ENCODE measurements at regions not wholly inside any gene's neighbourhood (a gene's known extent, or its start where the extent isn't known, plus 50 kb on each side); places are given as distances from the start of the nearest gene placed in this dataset.
A peak's percentile ranks its signal among the peaks of the same experiment; 100 is the strongest.

GRCh38 chr6:158920311-158920905 is 79.6 kb downstream of the RSPH3 start:
- no peak for DNase-seq (ENCODE audit: low read depth)
- in situ Hi-C loops (cut with HindIII; ENCODE audit: low pct_unique_long_range_greater_than_20kb, low sequenced_read_pairs): no loop called here

GRCh38 chr6:158919865-158920264 is 80.1 kb downstream of the RSPH3 start:
- DNase-seq (ENCODE audit: low read depth): no peak
- in situ Hi-C loops (cut with HindIII; ENCODE audit: low pct_unique_long_range_greater_than_20kb, low sequenced_read_pairs): no loop called here

GRCh38 chr6:158916617-158917016 is 83.4 kb downstream of the RSPH3 start:
- in situ Hi-C loops (cut with HindIII; ENCODE audit: low pct_unique_long_range_greater_than_20kb, low sequenced_read_pairs): no loop called here

DNA sequence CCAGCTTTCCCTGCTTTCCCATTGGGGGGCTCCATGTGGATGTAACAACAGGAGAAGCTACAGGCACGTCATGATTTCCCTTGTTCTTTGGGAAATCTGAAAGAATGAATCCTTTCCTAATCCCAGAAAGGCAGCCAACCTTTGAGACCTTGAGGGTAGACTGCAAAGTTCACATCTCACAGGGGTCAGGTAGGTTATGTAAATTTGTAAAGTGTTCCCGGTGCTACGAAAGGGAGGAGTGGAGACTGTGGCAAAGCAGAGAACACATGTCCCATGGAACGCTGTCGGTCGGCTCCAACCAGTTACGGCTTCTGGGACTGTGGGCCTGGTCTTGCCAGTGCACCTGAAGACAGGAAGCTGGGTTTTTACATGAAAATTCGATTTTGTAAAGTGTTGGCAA is 85.1 kb downstream of the RSPH3 start:
- no peak for DNase-seq (ENCODE audit: low read depth)
- in situ Hi-C loops (cut with HindIII; ENCODE audit: low pct_unique_long_range_greater_than_20kb, low sequenced_read_pairs): no loop called here

More at GRCh38 chr6:158916617-158917016, 83.4 kb downstream of the RSPH3 start:
- DNase-seq (ENCODE audit: low read depth): no peak

DNA sequence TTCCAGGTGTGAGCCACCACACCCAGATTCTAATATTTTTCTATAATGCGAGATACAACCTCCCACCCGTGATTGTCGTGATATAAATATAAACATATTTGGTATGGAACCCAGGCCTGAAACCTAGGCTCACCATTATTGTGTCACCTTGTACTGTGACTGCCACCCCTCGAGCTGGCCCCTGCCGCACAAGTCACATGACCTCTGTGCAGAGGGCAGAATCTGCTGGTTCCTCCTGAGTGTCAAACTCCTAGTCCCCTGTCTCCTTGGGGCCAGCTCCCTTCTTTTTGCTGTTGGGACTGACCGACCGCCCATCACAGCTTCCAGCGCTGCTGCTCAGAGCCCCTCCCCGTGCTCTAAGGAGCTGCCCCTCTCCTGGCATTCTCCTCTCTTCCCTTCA is 86.4 kb downstream of the RSPH3 start:
- in situ Hi-C loops (cut with HindIII; ENCODE audit: low pct_unique_long_range_greater_than_20kb, low sequenced_read_pairs): no loop called here

GRCh38 chr6:158912655-158913054 is 87.3 kb downstream of the RSPH3 start:
- in situ Hi-C loops (cut with HindIII; ENCODE audit: low pct_unique_long_range_greater_than_20kb, low sequenced_read_pairs): no loop called here
- DNase-seq (ENCODE audit: low read depth): no peak

More for the DNA sequence above, 86.4 kb downstream of the RSPH3 start:
- DNase-seq (ENCODE audit: low read depth): no peak

GRCh38 chr6:158911746-158912480 is 88.1 kb downstream of the RSPH3 start:
- in situ Hi-C loops (cut with HindIII; ENCODE audit: low pct_unique_long_range_greater_than_20kb, low sequenced_read_pairs): no loop called here
- DNase-seq (ENCODE audit: low read depth): no peak

GRCh38 chr6:158910484-158911440 is 89.2 kb downstream of the RSPH3 start:
- DNase-seq (ENCODE audit: low read depth): no peak
- in situ Hi-C loops (cut with HindIII; ENCODE audit: low pct_unique_long_range_greater_than_20kb, low sequenced_read_pairs): no loop called here

DNA sequence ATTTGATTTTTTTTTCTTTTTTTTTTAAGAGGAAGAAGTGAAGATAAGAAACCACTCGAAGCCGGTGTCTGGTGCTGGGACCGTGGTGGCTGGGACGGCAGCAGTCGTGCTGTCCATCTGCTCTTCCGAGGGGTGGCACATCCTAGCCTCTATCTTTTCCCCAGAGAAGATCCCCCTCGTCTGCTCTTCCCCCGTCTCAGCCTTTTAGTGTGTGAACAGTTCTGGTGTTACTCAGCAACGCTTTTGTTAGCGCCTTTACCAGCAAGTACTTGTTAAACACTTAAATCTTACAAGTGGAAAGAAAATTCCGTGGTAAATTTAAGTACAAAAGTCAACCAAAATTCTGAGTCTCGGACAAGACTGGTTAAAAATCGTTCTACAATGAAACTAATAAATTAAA is 90.1 kb downstream of the RSPH3 start:
- no peak for DNase-seq (ENCODE audit: low read depth)
- in situ Hi-C loops (cut with HindIII; ENCODE audit: low pct_unique_long_range_greater_than_20kb, low sequenced_read_pairs): no loop called here

DNA sequence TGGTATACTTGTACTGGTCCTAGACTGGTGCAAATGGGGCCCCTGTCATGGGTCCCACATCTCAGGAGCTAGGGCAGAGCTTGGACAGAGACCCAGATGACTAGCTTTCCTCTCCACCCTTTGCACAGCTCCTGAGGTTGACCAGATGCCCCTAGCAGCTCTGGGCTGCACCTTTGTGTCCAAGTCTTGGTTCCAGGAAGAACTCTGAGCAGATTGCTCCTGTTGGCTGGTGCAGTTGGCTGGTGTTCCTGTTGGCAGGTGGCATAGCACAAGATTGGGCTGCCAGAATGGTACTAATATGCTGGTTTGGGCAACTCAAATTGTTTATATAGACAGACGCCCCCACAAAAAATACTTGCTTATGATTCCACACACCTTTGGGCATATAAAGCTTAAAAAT is 89.4 kb upstream of the EZR start:
- DNase-seq (ENCODE audit: low read depth): no peak
- in situ Hi-C loops (cut with HindIII; ENCODE audit: low pct_unique_long_range_greater_than_20kb, low sequenced_read_pairs): no loop called here

DNA sequence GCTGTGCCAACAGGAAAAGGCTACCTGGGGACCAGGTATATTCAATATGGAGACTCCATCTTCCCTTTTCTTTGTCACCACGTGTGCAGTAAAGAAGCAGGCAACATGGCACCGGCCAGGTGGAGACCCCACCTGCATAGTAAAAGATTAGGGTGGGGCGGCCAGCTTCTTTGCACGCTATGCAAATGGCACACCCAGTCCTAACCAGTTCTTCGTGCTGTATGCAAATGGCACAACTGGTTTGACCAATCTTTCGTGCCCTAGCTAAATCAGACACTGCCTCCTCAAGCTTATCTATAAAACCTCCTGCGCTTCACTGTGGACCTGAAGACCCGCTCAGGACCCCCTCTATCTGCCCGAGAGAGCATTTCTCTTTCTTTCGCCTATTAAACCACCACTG is 88.8 kb upstream of the EZR start:
- DNase-seq (ENCODE audit: low read depth): no peak
- in situ Hi-C loops (cut with HindIII; ENCODE audit: low pct_unique_long_range_greater_than_20kb, low sequenced_read_pairs): no loop called here

DNA sequence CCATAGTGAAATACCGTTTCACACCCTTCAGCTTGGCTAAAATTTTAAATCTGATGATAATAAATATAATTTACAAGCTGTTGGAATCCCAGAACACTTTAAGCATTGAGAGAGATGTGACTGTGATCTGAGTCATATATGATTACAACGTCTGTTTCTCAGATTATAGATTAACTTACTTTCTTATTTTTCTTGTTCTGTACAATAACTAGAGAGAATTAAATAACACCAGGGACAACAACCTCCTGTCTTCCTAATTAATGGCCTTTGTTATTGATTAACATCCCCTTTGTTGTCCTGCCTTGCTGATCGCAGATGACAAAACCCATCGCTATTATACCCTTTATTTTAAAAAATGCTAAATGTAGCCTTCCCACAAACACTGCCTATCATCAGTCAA is 87.8 kb upstream of the EZR start:
- DNase-seq (ENCODE audit: low read depth): peak; percentile 59
- in situ Hi-C loops (cut with HindIII; ENCODE audit: low pct_unique_long_range_greater_than_20kb, low sequenced_read_pairs): no loop called here

DNA sequence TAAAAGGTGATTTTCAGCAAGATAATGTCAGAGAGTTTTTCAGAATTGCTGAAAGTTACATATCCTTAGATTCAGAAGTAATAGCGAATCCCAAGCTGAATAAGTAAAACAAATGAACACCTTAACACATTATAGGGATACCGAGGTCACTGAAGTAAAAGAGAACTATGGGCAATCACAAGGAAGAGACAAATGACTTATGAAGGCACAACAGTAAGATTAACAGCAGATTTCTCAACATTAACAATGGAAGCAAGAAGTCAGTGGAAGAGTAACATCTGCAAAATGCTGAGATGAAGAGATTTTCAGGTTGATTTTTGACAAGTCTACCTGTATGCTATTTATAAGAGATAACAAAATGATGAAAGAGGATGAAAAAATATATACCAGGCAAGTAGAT is 86.1 kb upstream of the EZR start:
- in situ Hi-C loops (cut with HindIII; ENCODE audit: low pct_unique_long_range_greater_than_20kb, low sequenced_read_pairs): no loop called here
- DNase-seq (ENCODE audit: low read depth): peak; percentile 39

GRCh38 chr6:158903801-158904200 is 84.6 kb upstream of the EZR start:
- in situ Hi-C loops (cut with HindIII; ENCODE audit: low pct_unique_long_range_greater_than_20kb, low sequenced_read_pairs): no loop called here
- no peak for DNase-seq (ENCODE audit: low read depth)

GRCh38 chr6:158900663-158901312 is 81.6 kb upstream of the EZR start:
- DNase-seq (ENCODE audit: low read depth): no peak

GRCh38 chr6:158897236-158897635 is 78.1 kb upstream of the EZR start:
- in situ Hi-C loops (cut with HindIII; ENCODE audit: low pct_unique_long_range_greater_than_20kb, low sequenced_read_pairs): no loop called here
- DNase-seq (ENCODE audit: low read depth): no peak

More at GRCh38 chr6:158900663-158901312, 81.6 kb upstream of the EZR start:
- in situ Hi-C loops (cut with HindIII; ENCODE audit: low pct_unique_long_range_greater_than_20kb, low sequenced_read_pairs): no loop called here

- DNase-seq (ENCODE audit: low read depth): no peak
- in situ Hi-C loops (cut with HindIII; ENCODE audit: low pct_unique_long_range_greater_than_20kb, low sequenced_read_pairs): no loop called here
Measured at GRCh38 chr6:158895661-158896060, 76.5 kb upstream of the EZR start.

DNA sequence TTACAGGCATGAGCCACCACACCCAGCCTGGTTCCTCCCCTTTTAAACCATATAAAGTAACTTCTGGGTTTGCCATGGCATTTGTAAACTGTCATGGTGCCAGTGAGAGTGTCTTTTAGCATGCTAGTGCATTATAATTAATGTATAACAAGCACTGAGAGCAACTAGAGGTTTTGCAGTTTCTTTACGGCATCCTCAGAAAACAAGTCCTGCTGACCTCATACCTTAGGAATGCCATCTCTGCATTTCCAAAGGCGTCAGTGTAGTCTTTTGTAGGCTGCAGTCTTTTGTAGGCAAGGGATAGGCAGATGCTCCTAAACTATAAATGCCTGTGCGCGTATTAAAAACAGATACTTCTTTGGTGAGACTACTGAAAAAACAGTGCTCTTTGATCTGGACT is 75.0 kb upstream of the EZR start:
- in situ Hi-C loops (cut with HindIII; ENCODE audit: low pct_unique_long_range_greater_than_20kb, low sequenced_read_pairs): no loop called here

GRCh38 chr6:158892266-158892665 is 73.1 kb upstream of the EZR start:
- DNase-seq (ENCODE audit: low read depth): no peak
- in situ Hi-C loops (cut with HindIII; ENCODE audit: low pct_unique_long_range_greater_than_20kb, low sequenced_read_pairs): no loop called here

More for the DNA sequence above, 75.0 kb upstream of the EZR start:
- DNase-seq (ENCODE audit: low read depth): peak; percentile 92

Measured in Caki2 (cell line).